GM18861 (cell line): ENCODE measurements at regions not wholly inside any gene's neighbourhood (a gene's known extent, or its start where the extent isn't known, plus 50 kb on each side); places are given as distances from the start of the nearest gene placed in this dataset.

Source experiments
- ATAC-seq: cut with Tn5 transposase; IDR thresholded peaks from one replicate; pipeline ENCODE4 v1.9.1; 2021; ENCODE audit not compliant: unreplicated experiment

GRCh38 chr12:74429535-74429934 is 108.1 kb upstream of the ATXN7L3B start:
- ATAC-seq: no peak

DNA sequence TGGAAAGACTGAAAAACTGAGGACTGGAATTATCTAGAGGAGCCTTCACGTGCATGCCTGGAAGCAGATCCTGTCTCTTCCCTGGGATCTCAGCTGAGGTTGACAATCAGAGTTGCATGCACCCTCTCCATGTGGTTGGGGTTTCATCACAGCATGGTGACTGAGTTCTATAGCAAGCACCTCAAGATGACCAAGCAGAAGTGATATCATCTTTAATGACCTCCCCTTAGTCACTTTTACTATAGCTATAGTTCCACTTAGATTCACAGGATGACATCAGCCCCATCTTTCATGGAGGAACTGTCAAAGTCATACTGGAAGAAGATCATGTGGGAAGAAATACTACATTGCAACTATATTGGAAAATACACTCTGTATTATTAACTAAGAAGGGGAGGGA is 105.8 kb upstream of the ATXN7L3B start:
- no peak for ATAC-seq

DNA sequence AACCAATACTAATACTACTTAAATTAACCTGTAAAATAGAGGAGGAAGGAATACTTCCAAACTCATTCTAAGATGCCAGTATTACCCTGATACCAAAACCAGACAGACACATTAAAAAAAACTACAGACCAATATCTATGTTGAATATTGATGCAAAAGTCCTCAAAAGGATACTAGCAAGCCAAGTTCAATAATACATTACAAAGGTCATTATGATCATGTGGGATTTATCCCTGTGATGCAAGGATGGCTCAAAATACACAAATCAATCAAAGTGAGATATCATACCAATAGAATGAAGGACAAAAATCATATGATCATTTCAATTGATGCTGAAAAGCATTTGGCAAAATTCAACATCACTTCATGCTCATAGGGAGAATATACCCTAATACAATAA is 97.2 kb upstream of the ATXN7L3B start:
- no peak for ATAC-seq

GRCh38 chr12:74441872-74442271 is 95.8 kb upstream of the ATXN7L3B start:
- no peak for ATAC-seq

DNA sequence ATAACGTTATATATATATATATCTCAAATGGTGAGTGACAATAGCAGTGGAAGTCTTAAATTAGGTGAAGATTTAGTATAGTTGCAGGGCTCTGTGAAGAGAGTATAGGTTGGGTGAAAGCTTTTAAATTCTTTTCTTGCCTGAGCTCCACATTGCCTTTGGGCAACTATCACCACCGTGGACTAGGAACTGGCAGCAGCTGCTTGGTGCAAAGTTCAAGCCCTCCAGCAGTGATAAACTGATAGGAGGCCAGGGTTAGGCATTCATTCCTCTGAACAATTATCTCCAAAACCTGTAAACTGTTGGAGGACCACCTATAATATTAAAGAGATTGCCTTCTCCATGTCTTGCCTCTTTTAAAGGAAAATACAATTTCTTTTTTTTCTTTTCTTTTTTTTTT is 91.2 kb upstream of the ATXN7L3B start:
- ATAC-seq: no peak

GRCh38 chr12:74449872-74450271 is 87.8 kb upstream of the ATXN7L3B start:
- ATAC-seq: no peak

DNA sequence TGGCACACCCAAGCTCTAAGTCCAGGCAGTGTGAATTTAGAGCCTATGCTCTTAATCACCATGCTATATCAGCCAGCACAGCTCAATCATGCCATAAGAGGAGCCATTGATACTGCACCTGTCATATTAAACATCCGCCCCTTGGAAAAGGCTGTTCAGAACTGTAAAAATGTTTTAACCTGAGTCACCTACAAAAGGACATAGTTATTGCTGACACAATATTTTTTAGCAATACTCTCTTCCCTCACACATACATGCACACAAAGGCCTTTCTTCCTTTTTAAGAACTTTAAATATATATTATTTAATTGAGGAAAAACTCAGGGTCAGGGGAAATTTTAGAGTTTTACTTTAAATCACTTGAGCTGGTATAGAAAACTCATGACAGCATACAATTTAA is 83.5 kb upstream of the ATXN7L3B start:
- ATAC-seq: no peak

- no peak for ATAC-seq
Observed at GRCh38 chr12:74455429-74455828, 82.2 kb upstream of the ATXN7L3B start.

DNA sequence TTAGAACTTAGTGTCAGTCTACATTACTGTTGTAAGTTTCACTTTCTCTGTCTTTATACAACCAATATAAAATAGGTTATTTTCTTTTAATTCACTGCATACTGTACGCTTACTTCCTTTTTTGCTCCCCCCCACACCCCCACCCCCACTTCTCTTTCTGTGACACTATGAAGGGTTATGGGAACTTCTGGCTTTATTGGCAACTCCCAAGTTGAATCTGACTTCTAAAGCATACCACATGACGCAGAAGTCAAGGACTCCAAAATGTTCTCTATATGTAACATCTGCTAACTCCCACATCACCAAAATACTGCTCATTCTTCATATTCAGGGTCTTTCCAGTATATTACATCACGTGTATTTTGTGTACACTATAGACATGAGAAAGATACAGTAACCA is 81.2 kb upstream of the ATXN7L3B start:
- ATAC-seq: no peak

DNA sequence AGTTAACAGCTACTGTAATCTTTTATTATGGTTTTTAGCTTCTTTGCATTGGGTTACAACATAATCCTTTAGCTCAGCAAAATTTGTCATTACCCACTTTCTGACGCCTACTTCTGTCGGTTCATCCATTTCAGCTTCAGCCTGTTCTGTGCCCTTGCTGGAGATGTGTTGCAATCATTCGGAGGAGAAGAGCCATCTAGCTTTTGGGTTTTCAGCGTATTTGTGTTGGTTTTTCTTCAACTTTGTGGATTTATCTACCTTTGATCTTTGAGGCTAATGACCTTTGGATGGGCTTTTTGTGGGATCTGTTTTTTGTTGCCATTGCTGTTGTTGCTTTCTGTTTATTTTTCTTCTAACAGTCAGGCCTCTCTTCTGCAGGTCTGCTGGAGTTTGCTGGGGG is 69.2 kb upstream of the ATXN7L3B start:
- no peak for ATAC-seq

DNA sequence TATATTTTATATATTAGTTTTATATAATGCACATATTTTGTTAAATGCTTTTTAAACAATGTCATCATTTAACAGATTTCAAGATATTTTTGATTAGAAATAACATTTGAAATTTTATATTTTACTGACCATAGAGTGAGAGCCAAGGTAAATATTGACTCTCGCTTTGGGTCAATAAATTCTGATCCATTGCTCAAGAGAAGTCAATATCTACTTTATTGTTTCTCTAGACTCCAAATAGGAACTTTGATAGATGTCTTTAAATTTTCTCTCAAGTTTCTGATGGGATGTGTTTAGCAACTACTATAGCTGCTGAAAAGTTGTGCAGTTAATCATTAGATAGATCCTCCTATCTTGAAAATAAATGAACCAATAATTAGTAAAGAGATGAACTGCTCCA is 61.4 kb upstream of the ATXN7L3B start:
- no peak for ATAC-seq

GRCh38 chr12:74481078-74481477 is 56.6 kb upstream of the ATXN7L3B start:
- ATAC-seq: no peak

- no peak for ATAC-seq
Observed at GRCh38 chr12:74482115-74482514, 55.5 kb upstream of the ATXN7L3B start.

GRCh38 chr12:74483057-74483456 is 54.6 kb upstream of the ATXN7L3B start:
- no peak for ATAC-seq
